ENCODE measurements at regions not wholly inside any gene's neighbourhood (a gene's known extent, or its start where the extent isn't known, plus 50 kb on each side); places are given as distances from the start of the nearest gene placed in this dataset.

- H3K27ac ChIP-seq (ENCODE audit: low read depth in 1 of 2, low read length in 2 of 2), result no peak overlapping the region
- H3K4me3 ChIP-seq (replicated peaks in 1 of 3; ENCODE audit: low read depth in 2 of 3, low read length in 3 of 3), result no peak overlapping the region
- no peaks in the 10 kb centered on the region for H3K4me1 ChIP-seq (ENCODE audit: control insufficient read depth in 1 of 2, insufficient read depth in 2 of 2, low read length in 2 of 2)
- 80% methylated on average over 3 of the region's 4 CpGs for WGBS (ENCODE audit: insufficient coverage)
- no peak overlapping the region for H3K4me2 ChIP-seq (replicated peaks; ENCODE audit: extremely low read depth, low read length, poor library complexity, severe bottlenecking)
- H3K9me3 ChIP-seq (replicated peaks in 1 of 2; ENCODE audit: control insufficient read depth in 1 of 2, insufficient read depth in 1 of 2, low read length in 2 of 2), result peaks cover 0 to 4% of the 10 kb centered on the region in 2 donors
- TF ChIP-seq CTCF (IDR thresholded peaks at IDR 0.05), result no peak
- H3K9ac ChIP-seq (ENCODE audit: insufficient read depth, low read length, poor library complexity, severe bottlenecking), result no peak overlapping the region
- H3K79me2 ChIP-seq (ENCODE audit: insufficient read depth, low read length), result no peaks in the 10 kb centered on the region
- Mint-ChIP-seq H3K4me3 (no peak overlapping the region), H3K4me1 (no peaks in the 10 kb centered on the region), H3K9me3 (peaks cover 0 to 5% (median 2%) of the 10 kb centered on the region in 7 donors), H3K27me3 (ENCODE audit: low read depth in 3 of 3) (no peaks in the 10 kb centered on the region), H3K36me3 (no peaks in the 10 kb centered on the region), H3K27ac (no peak overlapping the region)
- intact Hi-C loops (cut with micrococcal nuclease), result no loop called here
- no peak overlapping the region for H2AFZ ChIP-seq (ENCODE audit: insufficient read depth, low read depth, low read length, poor library complexity, severe bottlenecking)
- H3K36me3 ChIP-seq (replicated peaks in 1 of 2; ENCODE audit: control insufficient read depth in 1 of 2, insufficient read depth in 2 of 2, low read length in 2 of 2), result no peaks in the 10 kb centered on the region
- H3K27me3 ChIP-seq (ENCODE audit: control insufficient read depth in 2 of 2, insufficient read depth in 2 of 2, low read length in 2 of 2), result no peaks in the 10 kb centered on the region
- no peaks in the 10 kb centered on the region for H4K20me1 ChIP-seq (ENCODE audit: insufficient read depth, low read length)
- DNase-seq, result no peak
Measured at GRCh38 chr1:79204779-79205479, 198.4 kb upstream of the ADGRL4 start.

- H3K36me3 Mint-ChIP-seq, result no peaks in the 10 kb centered on the region
- no peaks in the 10 kb centered on the region for H3K4me1 Mint-ChIP-seq
- no peak for DNase-seq
- Histone ChIP-seq H3K27ac (ENCODE audit: low read depth in 1 of 2, low read length in 2 of 2) (no peak overlapping the region), H3K27me3 (ENCODE audit: control insufficient read depth in 2 of 2, insufficient read depth in 2 of 2, low read length in 2 of 2) (no peaks in the 10 kb centered on the region), H3K4me3 (replicated peaks in 1 of 3; ENCODE audit: low read depth in 2 of 3, low read length in 3 of 3) (no peak overlapping the region), H3K9ac (ENCODE audit: insufficient read depth, low read length, poor library complexity, severe bottlenecking) (no peak overlapping the region), H3K4me2 (replicated peaks; ENCODE audit: extremely low read depth, low read length, poor library complexity, severe bottlenecking) (no peak overlapping the region), H3K4me1 (ENCODE audit: control insufficient read depth in 1 of 2, insufficient read depth in 2 of 2, low read length in 2 of 2) (no peaks in the 10 kb centered on the region), H3K36me3 (replicated peaks in 1 of 2; ENCODE audit: control insufficient read depth in 1 of 2, insufficient read depth in 2 of 2, low read length in 2 of 2) (no peaks in the 10 kb centered on the region), H3K9me3 (replicated peaks in 1 of 2; ENCODE audit: control insufficient read depth in 1 of 2, insufficient read depth in 1 of 2, low read length in 2 of 2) (peaks cover 0 to 4% of the 10 kb centered on the region in 2 donors), H2AFZ (ENCODE audit: insufficient read depth, low read depth, low read length, poor library complexity, severe bottlenecking) (no peak overlapping the region), H3K79me2 (ENCODE audit: insufficient read depth, low read length) (no peaks in the 10 kb centered on the region), H4K20me1 (ENCODE audit: insufficient read depth, low read length) (no peaks in the 10 kb centered on the region)
- intact Hi-C loops (cut with micrococcal nuclease), result no loop called here
- peaks cover 0 to 5% (median 2%) of the 10 kb centered on the region in 7 donors for H3K9me3 Mint-ChIP-seq
- TF ChIP-seq CTCF (IDR thresholded peaks at IDR 0.05), result no peak
- no peaks in the 10 kb centered on the region for H3K27me3 Mint-ChIP-seq (ENCODE audit: low read depth in 3 of 3)
- no peak overlapping the region for H3K4me3 Mint-ChIP-seq
- no peak overlapping the region for H3K27ac Mint-ChIP-seq
- WGBS (ENCODE audit: insufficient coverage), result no CpG with 5 or more reads among the region's 2 CpGs
Measured at GRCh38 chr1:79198832-79199231, 192.3 kb upstream of the ADGRL4 start.
